ENCODE measurements at regions not wholly inside any gene's neighbourhood (a gene's known extent, or its start where the extent isn't known, plus 50 kb on each side); places are given as distances from the start of the nearest gene placed in this dataset.

- CTCF ChIA-PET: no interaction called here
- TF ChIP-seq CTCF (IDR thresholded peaks at IDR 0.05; ENCODE audit: insufficient read depth, low read length, missing control alignments): no peak
- H3K4me3 ChIP-seq (ENCODE audit: low read depth, low read length): no peak overlapping the region
- no peak for DNase-seq (ENCODE audit: low read depth, low spot score)
- POLR2A ChIA-PET: no interaction called here
Observed at GRCh38 chr1:116262995-116263385, 110.1 kb upstream of the ATP1A1 start.

- no peak for TF ChIP-seq CTCF (IDR thresholded peaks at IDR 0.05; ENCODE audit: insufficient read depth, low read length, missing control alignments)
- ChIA-PET POLR2A (no interaction called here), CTCF (no interaction called here)
- no peak overlapping the region for H3K4me3 ChIP-seq (ENCODE audit: low read depth, low read length)
- DNase-seq (ENCODE audit: low read depth, low spot score): no peak
Observed at GRCh38 chr1:116265931-116266863, 106.8 kb upstream of the ATP1A1 start.

GRCh38 chr1:116266864-116267212 lies 106.2 kb upstream of the ATP1A1 start:
- TF ChIP-seq CTCF (IDR thresholded peaks at IDR 0.05; ENCODE audit: insufficient read depth, low read length, missing control alignments): no peak
- H3K4me3 ChIP-seq (ENCODE audit: low read depth, low read length): no peak overlapping the region
- ChIA-PET CTCF (no interaction called here), POLR2A (no interaction called here)
- no peak for DNase-seq (ENCODE audit: low read depth, low spot score)

GRCh38 chr1:116268211-116268610 lies 104.8 kb upstream of the ATP1A1 start:
- no peak for TF ChIP-seq CTCF (IDR thresholded peaks at IDR 0.05; ENCODE audit: insufficient read depth, low read length, missing control alignments)
- DNase-seq (ENCODE audit: low read depth, low spot score): no peak
- ChIA-PET CTCF (no interaction called here), POLR2A (no interaction called here)
- H3K4me3 ChIP-seq (ENCODE audit: low read depth, low read length): no peak overlapping the region

- H3K4me3 ChIP-seq (ENCODE audit: low read depth, low read length): no peak overlapping the region
- no peak for DNase-seq (ENCODE audit: low read depth, low spot score)
- ChIA-PET CTCF (no interaction called here), POLR2A (no interaction called here)
- TF ChIP-seq CTCF (IDR thresholded peaks at IDR 0.05; ENCODE audit: insufficient read depth, low read length, missing control alignments): no peak
Observed at GRCh38 chr1:116270316-116271057, 102.6 kb upstream of the ATP1A1 start.

GRCh38 chr1:116273042-116273783 lies 99.8 kb upstream of the ATP1A1 start:
- POLR2A ChIA-PET: no interaction called here
- no peak overlapping the region for H3K4me3 ChIP-seq (ENCODE audit: low read depth, low read length)

More at GRCh38 chr1:116273042-116273783, 99.8 kb upstream of the ATP1A1 start:
- TF ChIP-seq CTCF (IDR thresholded peaks at IDR 0.05; ENCODE audit: insufficient read depth, low read length, missing control alignments): no peak
- CTCF ChIA-PET: no interaction called here
- DNase-seq (ENCODE audit: low read depth, low spot score): no peak
